Stimulated activated CD8-positive, alpha-beta memory T cell treated with anti-CD3 and anti-CD28 coated beads, Interleukin-12 subunit alpha, Interleukin-12 subunit beta, amount 100 ng/mL, for 4 hours (primary cell): ENCODE measurements at regions not wholly inside any gene's neighbourhood (a gene's known extent, or its start where the extent isn't known, plus 50 kb on each side); places are given as distances from the start of the nearest gene placed in this dataset.
A peak's percentile ranks its signal among the peaks of the same experiment; 100 is the strongest.
"Not testable (repeated sequence)": the region's sequence is repeated elsewhere in the genome, so short reads cannot be mapped to it uniquely, and the experiment has no call there.

ENCODE experiments used
- DNase-seq: peaks from one replicate; pipeline ENCODE4 v3.0.0-alpha.2; 2020; ENCODE audit warnings: low read depth

- DNase-seq = no peak
These were observed 115.2 kb upstream of the RAB18 start for GRCh38 chr10:27388761-27389399.

DNA sequence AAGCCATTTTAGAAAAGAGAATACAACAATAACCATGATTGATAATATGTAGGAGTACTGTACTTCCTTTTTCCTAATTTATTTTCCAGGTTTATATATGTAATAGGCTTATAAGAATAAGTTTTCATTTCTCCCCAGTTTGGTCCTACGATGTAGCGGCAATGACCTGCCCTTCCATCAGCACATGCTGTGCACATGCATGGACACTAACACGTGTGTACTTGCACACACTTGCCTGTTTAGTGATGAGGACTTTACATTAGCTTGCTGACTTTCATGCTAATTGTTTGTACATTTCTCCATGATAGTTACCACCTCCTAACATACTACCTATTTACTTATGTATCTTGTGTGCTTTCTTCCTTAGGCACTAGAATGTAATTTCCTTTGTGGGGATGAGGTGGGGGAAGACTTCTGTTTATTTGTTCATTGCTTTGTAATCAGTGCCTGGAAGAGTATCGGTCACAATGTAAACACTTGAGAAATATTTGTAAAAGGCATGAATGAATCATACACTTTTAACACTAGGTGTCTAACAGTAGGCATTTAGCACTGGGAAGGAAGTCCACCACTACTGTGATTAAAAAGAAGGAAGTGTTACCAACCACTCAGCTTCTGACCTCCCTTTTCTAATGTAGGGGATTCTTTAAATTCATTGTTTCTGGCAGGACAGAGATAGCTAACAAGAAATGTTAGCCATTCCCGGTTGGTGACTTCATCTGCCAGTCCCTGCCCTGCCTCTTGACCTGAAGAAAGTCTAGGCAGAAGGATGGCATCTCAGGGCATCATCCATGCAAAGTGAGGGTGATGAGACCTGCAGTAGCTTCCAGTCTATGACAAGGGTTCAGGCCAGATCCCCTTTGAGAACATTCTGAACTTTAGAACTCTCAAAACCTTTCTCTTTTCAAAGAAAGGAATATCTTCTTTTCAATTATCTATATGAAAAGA is 120.2 kb upstream of the RAB18 start:
- no peak for DNase-seq

- no peak for DNase-seq
These were observed 121.9 kb upstream of the RAB18 start for GRCh38 chr10:27382176-27382575.

- DNase-seq = no peak
These were observed 123.2 kb upstream of the RAB18 start for GRCh38 chr10:27380929-27381358.

DNA sequence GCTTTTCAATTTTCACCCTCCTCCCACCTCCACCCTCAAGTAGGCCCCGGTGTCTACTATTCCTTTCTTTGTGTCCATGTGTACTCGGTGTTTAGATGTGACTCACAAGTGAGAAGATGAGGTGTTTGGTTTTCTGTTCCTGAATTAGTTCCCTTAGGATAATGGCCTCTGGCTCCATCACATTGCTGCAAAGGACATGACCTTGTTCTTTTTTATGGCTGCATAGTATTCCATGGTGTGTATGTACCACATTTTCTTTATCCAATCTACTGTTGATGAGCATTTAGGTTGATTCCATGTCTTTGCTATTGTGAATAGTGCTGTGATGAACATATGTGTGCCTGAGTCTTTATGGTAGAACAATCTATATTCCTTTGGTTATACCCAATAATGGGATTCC is 125.1 kb upstream of the RAB18 start:
- DNase-seq = not testable (repeated sequence)

GRCh38 chr10:27373566-27374160 is 130.4 kb upstream of the RAB18 start:
- DNase-seq = no peak

- no peak for DNase-seq
These were observed 131.5 kb upstream of the ACBD5 start for GRCh38 chr10:27372095-27372494.

DNA sequence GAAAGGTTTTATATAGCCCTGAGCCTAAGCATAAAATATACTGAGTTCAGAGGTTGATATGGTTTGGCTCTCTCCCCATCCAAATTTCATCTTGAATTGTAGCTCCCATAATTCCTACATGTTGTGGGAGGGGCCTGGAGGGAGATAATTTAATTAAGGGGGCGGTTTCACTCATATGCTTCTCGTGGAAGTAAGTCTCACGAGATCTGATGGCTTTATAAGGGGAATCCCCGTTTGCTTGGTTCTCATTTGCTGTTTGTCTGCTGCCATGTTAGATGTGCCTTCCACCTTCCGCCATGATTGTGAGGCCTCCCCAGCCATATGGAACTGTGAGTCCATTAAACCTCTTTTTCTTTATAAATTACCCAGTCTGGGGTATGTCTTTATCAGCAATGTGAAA is 130.8 kb upstream of the ACBD5 start:
- not testable (repeated sequence) for DNase-seq

DNA sequence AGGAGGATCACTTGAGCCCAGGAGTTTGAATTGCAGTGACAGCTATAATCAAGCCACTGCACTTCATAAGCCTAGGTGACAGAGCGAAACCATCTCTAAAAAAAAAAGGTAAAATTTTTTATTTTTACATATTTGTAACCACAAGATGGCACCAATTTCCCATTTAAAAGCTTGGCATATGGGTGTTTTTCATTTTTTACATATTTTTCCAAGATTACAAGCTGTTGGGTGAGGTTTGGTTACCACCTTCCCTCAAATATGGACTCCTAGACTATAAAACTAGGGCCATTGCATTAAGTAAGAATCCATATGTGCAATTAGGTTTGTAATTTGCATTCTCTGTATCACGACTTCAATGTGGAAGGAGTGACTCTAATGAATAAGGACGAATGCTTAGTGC is 129.3 kb upstream of the ACBD5 start:
- DNase-seq = no peak

DNA sequence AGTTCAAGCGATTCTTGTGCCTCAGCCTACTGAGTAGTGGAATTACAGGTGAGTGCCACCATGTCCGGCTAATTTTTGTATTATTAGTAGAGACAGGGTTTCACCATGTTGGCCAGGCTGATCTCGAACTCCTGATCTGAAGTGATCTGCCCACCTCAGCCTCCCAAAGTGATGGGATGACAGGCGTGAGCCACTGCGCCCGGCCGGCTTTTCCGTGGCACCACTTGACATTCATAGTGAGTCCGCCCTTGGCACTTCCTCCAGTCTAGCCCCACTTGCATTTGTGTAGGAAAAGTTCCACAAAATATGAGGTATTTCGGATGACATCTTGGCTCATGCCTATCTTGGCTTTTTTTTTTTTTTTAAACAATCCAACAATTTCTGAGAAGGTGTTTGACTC is 128.1 kb upstream of the ACBD5 start:
- no peak for DNase-seq

DNA sequence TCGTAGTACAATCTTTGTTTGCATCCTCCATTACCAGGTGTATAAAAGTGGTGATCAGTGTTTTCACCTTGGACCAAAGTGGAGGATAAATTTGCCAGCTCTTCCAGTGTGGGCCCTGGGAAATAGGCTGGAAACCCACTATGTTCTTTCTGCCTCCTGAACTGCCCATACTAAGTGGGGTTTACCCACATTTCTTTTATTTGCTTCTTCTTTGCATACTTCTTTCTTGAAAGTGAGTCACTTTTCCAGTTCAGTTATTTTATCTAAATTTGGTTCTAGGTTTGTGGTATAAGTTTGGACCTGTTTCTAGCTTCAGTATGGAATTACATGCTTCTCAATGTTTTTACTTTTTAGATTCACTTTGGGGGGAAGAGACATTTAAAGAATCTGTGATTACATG is 126.2 kb upstream of the ACBD5 start:
- DNase-seq = no peak

DNA sequence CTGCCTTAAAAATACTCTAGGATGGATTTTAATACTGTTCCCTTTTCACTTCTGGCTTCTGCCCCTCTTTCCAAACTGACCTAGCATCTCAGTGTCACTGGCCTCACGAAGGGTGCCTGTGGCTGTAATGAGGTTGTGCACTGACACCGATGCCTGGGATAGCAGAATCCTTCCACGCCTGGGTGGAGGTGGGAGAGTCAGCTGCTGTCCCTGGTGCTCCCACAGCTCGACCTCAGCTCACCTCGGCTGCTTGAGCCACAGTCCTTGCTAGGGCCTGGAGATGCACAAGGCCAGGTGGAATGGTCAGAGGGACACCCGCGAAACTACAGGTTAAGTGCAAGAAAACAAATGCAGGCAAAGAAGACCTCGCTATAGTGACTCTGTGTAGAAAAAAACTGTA is 123.4 kb upstream of the ACBD5 start:
- DNase-seq = no peak

DNA sequence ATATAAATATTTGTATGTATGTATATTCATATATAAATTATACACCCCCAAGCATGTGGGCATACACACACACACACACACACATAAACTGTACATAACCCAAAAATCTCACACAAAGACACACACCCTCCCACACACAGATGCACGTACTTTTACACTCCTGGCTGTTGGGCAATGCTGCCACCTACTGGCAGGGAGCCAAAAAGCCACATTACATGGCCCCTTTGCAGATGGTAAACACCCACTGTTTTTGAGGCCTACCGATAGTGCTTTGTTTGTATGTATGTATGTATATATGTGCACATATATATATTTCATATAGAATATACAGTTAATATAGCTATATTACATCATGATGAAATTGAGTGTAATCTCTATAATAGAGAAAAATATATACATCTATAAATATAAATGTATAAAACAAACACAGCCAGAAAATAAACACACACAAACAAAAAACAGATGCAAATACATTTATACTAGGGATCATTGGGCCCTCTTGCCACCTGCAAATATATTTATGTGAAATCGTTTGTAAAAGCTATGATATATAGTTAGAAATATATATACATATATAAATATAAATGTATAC is 120.1 kb upstream of the ACBD5 start:
- DNase-seq = peak; percentile 59

GRCh38 chr10:27359792-27360355 is 119.3 kb upstream of the ACBD5 start:
- DNase-seq = no peak

GRCh38 chr10:27356738-27357137 is 116.1 kb upstream of the ACBD5 start:
- DNase-seq = no peak

DNA sequence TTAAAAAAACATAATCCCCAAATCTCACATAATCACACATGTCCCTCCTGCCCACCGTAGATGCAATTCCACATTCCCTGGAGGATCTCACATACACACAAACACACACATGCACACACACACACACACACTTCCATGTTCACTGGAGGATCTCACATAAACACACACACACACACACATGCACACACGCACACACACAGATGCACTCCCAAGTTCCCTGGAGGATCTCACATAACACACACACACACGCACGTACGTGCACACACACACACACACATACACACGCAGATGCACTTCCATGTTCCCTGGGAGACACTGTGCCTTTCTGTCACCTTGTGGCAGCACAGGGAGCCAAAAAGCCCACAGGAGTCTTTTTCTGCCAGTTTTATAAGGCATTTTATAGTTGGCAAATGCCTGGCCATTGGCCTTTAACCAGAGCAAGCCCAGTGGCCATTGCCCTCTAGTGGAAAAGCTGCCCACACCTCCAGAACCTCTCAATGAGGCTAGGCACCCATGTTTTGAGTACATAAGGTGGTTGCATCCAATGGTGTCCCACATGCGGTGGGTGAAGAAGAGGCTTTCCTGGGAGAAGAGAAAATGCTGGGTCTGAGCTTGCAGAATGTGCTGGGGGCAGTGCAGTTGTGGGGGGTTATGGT is 115.4 kb upstream of the ACBD5 start:
- no peak for DNase-seq

DNA sequence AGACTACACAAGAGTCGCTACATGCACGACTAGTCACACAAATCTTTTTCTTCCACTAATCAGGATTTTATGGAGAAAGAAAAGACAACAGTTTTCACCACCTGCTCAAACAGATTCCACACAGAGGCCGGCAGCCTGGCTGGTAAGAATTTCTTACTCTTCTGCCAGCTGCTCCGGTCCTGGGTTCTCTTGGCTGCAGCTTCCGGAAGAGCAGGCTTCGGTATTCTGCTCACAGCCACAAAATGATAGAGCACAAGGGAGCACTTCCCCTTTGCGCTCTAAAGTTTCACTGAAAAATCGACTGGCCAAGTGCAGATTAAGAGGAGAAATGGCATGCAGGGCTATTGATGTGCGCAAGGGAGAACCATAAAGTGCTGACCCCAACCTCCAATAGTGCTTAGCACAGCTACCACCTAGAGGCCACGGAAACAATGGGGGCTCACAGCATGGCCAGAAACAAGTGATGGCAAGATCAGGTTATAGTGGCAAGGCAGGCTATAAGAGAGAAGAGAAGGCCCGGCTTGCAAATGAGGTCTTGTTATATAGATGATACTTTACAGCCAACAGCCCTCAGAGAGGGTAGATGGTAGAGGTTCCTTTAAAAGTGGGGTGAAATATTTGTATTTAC is 114.2 kb upstream of the ACBD5 start:
- not testable (repeated sequence) for DNase-seq

GRCh38 chr10:27354100-27354499 is 113.5 kb upstream of the ACBD5 start:
- not testable (repeated sequence) for DNase-seq

- no peak for DNase-seq
These were observed 109.4 kb upstream of the ACBD5 start for GRCh38 chr10:27349987-27350386.

DNA sequence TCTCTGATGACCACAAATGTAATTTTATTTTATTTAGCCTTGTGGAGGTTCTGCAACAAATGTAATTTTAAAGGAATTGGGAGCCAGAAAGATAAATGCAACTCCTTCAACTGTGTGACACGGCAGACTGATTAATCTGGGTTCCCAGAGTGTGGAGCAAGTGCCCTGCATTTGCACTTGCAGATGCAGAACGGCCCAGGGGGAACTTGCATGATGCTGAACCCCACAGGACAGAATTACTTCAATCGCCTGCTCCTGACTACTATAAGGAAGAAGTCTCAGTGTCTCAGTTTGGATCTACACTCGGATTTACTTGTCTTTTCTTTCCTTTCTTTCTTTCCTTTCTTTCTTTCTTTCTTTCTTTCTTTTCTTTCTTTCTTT is 107.2 kb upstream of the ACBD5 start:
- not testable (repeated sequence) for DNase-seq

GRCh38 chr10:27345455-27345920 is 104.9 kb upstream of the ACBD5 start:
- no peak for DNase-seq
